PC-3 (cell line): ENCODE measurements at regions not wholly inside any gene's neighbourhood (a gene's known extent, or its start where the extent isn't known, plus 50 kb on each side); places are given as distances from the start of the nearest gene placed in this dataset.

ENCODE experiments used
- ATAC-seq: fragments of 200-7000 bp; cut with Tn5 transposase; 2 replicates; pipeline ENCODE4 v1.9.1; 2020; ENCODE audit warnings: mild to moderate bottlenecking, moderate library complexity
- BruUV-seq: library from RNA; stranded (reverse); fragments of 400-500 nt; replicated peaks from 2 replicates; lab custom pipeline; 2021; lab: Mats Ljungman, UMichigan
- CTCF ChIA-PET: fragments of 300-600 bp; sonication (Branson Sonifier 250); formaldehyde crosslinking; loops from one replicate; lab custom pipeline; 2022; ENCODE audit warnings: antibody characterized with exemption; lab: Charles Lee
- POLR2A ChIA-PET: fragments of 300-600 bp; sonication (Branson Sonifier 250); formaldehyde crosslinking; loops from one replicate; lab custom pipeline; 2022; ENCODE audit warnings: antibody characterized with exemption; ENCODE audit not compliant: unreplicated experiment; lab: Charles Lee
- DNase-seq: peaks from one replicate; pipeline ENCODE4 v3.0.0-alpha.2; 2015
- H2AFZ ChIP-seq: fragments of 300-600 bp; sonication (generic); 2 replicates; pipeline ENCODE4 v1.6.0; 2016; ENCODE audit warnings: antibody characterized with exemption, low read length
- H3F3A ChIP-seq: fragments of 300-600 bp; sonication (generic); one replicate; pipeline ENCODE4 v1.6.0; 2017; ENCODE audit warnings: antibody characterized with exemption, low read length, control low read depth, mild to moderate bottlenecking; ENCODE audit not compliant: unreplicated experiment
- H3K27ac ChIP-seq: fragments of 300-600 bp; sonication (generic); 2 replicates; pipeline ENCODE4 v1.5.1; 2016; ENCODE audit warnings: mild to moderate bottlenecking, low read length
- H3K27me3 ChIP-seq: fragments of 300-600 bp; sonication (generic); 2 replicates; pipeline ENCODE4 v1.6.1; 2016; ENCODE audit warnings: low read length, mixed read lengths
- H3K36me3 ChIP-seq: fragments of 300-600 bp; sonication (generic); 2 replicates; pipeline ENCODE4 v1.6.1; 2016; ENCODE audit warnings: low read depth, mixed run types, low read length, mixed read lengths
- H3K4me1 ChIP-seq: fragments of 300-600 bp; sonication (generic); 2 replicates; pipeline ENCODE4 v1.5.1; 2016; ENCODE audit warnings: low read length; ENCODE audit not compliant: insufficient read depth
- H3K4me2 ChIP-seq: fragments of 300-600 bp; sonication (generic); 2 replicates; pipeline ENCODE4 v1.6.0; 2016; ENCODE audit warnings: low read length
- H3K4me3 ChIP-seq: fragments of 300-600 bp; sonication (generic); 2 replicates; pipeline ENCODE4 v1.5.1; 2016; ENCODE audit warnings: mild to moderate bottlenecking, low read length, mixed read lengths
- H3K79me2 ChIP-seq: fragments of 300-600 bp; sonication (generic); 2 replicates; pipeline ENCODE4 v1.6.1; 2017; ENCODE audit warnings: low read length, mixed read lengths
- H3K9ac ChIP-seq: fragments of 300-600 bp; sonication (generic); 2 replicates; pipeline ENCODE4 v1.6.0; 2016; ENCODE audit warnings: mild to moderate bottlenecking, low read length
- H3K9me2 ChIP-seq: fragments of 300-600 bp; sonication (generic); replicated peaks from 2 replicates; pipeline ENCODE4 v1.6.1; 2016; ENCODE audit warnings: mixed run types, low read length, mixed read lengths
- H3K9me3 ChIP-seq: fragments of 300-600 bp; sonication (generic); 2 replicates; pipeline ENCODE4 v1.6.1; 2016; ENCODE audit warnings: low read length, mixed read lengths
- H4K20me1 ChIP-seq: fragments of 300-600 bp; sonication (generic); 2 replicates; pipeline ENCODE4 v1.6.1; 2016; ENCODE audit warnings: low read length, mixed read lengths
- EZH2 ChIP-seq: fragments of 300-600 bp; sonication (generic); IDR thresholded peaks from one replicate; pipeline ENCODE4 v1.6.1; 2017; ENCODE audit warnings: antibody characterized with exemption, mild to moderate bottlenecking, low read length; ENCODE audit not compliant: unreplicated experiment
- EZH2phosphoT487 ChIP-seq: fragments of 300-600 bp; sonication (generic); IDR thresholded peaks from 2 replicates; pipeline ENCODE4 v1.6.1; 2018; ENCODE audit warnings: mild to moderate bottlenecking, antibody characterized with exemption, low read length, borderline replicate concordance
- intact Hi-C: fragments of 100-400 bp; cut with micrococcal nuclease; formaldehyde crosslinking; loops from 2 replicates; pipeline ENCODE4 v1.9.0; 2023
- TF ChIP-seq, protein P1 (sequence below): fragments of 300-600 bp; sonication (generic); conservative IDR thresholded peaks from 2 replicates; pipeline ENCODE4 v1.5.1; 2017; ENCODE audit warnings: antibody characterized with exemption, low read depth, mild to moderate bottlenecking, low read length

DNA sequence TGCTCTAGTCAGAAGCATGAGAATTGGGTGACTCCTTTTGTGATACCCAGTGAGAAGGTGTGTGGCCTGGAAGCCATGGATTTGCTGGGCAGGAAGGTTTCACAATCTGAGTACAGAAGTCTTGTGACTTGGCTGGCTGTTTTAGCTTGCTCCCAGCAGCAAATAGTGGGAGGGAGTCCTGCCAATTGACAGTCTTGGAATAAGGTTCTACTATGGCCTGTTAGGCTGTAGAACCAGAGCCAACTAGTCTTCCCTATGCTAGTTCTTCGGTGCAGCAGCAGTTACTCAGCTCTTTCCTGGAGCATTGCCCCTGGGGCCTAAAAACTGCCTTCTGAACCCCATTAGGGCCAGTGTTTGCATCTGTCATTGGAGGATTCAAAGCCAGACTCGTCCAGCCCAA is 1935.4 kb upstream of the PCDH20 start:
- H3K4me3 ChIP-seq = no peak overlapping the region
- H3K27ac ChIP-seq = no peak overlapping the region
- ChIA-PET POLR2A (no interaction called here), CTCF (no interaction called here)
- no peaks in the 10 kb centered on the region for H3K27me3 ChIP-seq
- no peak overlapping the region for H3K9ac ChIP-seq
- no peaks in the 10 kb centered on the region for H4K20me1 ChIP-seq
- no peaks in the 10 kb centered on the region for H3F3A ChIP-seq
- no peaks in the 10 kb centered on the region for H3K36me3 ChIP-seq
- TF ChIP-seq EZH2 (no peak), EZH2phosphoT487 (no peak)
- TF ChIP-seq, protein P1, sequence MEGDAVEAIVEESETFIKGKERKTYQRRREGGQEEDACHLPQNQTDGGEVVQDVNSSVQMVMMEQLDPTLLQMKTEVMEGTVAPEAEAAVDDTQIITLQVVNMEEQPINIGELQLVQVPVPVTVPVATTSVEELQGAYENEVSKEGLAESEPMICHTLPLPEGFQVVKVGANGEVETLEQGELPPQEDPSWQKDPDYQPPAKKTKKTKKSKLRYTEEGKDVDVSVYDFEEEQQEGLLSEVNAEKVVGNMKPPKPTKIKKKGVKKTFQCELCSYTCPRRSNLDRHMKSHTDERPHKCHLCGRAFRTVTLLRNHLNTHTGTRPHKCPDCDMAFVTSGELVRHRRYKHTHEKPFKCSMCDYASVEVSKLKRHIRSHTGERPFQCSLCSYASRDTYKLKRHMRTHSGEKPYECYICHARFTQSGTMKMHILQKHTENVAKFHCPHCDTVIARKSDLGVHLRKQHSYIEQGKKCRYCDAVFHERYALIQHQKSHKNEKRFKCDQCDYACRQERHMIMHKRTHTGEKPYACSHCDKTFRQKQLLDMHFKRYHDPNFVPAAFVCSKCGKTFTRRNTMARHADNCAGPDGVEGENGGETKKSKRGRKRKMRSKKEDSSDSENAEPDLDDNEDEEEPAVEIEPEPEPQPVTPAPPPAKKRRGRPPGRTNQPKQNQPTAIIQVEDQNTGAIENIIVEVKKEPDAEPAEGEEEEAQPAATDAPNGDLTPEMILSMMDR = no peak
- ATAC-seq (no peak), DNase-seq (no peak)
- H3K9me3 ChIP-seq = no peaks in the 10 kb centered on the region
- H3K79me2 ChIP-seq = no peaks in the 10 kb centered on the region
- no TSS peak for BruUV-seq
- H3K4me2 ChIP-seq = no peak overlapping the region
- H2AFZ ChIP-seq = no peak overlapping the region
- intact Hi-C loops = no loop called here
- H3K4me1 ChIP-seq = no peaks in the 10 kb centered on the region; the same call in 1 of the 2 replicates
- H3K9me2 ChIP-seq = no peaks in the 10 kb centered on the region

DNA sequence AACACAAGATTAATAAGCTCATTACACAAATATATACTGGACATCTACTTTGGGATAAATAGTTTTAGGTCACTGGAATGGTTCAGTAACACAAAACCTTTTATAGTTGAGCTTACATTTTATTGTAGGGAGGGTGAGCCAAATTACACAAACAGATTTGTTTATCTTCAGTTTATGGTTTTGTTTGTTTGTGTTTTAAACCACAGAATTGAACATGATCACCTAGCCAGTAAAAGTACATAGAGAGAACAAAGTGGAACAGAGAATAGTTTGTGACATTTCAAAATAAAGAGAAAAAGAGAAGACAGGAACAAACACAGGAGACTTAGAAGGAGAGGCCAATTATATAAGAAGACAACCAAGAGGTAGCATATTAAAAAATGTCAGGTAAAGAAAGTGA is 1930.2 kb upstream of the PCDH20 start:
- no peaks in the 10 kb centered on the region for H3K36me3 ChIP-seq
- H2AFZ ChIP-seq = no peak overlapping the region
- no peaks in the 10 kb centered on the region for H3K27me3 ChIP-seq
- H3K4me1 ChIP-seq = no peaks in the 10 kb centered on the region; the same call in 1 of the 2 replicates
- BruUV-seq = no TSS peak
- no peaks in the 10 kb centered on the region for H3K9me2 ChIP-seq
- H3F3A ChIP-seq = no peaks in the 10 kb centered on the region
- no peaks in the 10 kb centered on the region for H3K79me2 ChIP-seq
- peak; percentile 86 for ATAC-seq
- ChIA-PET POLR2A (no interaction called here), CTCF (no interaction called here)
- no peaks in the 10 kb centered on the region for H4K20me1 ChIP-seq
- TF ChIP-seq, protein P1 = no peak
- TF ChIP-seq EZH2 (no peak), EZH2phosphoT487 (no peak)
- no peak overlapping the region for H3K4me3 ChIP-seq
- intact Hi-C loops = loop anchor here (2.0 kb wide), 1 partner anchor 89 kb away; no protein-coding TSS in a partner anchor
- H3K27ac ChIP-seq = no peak overlapping the region
- H3K4me2 ChIP-seq = no peak overlapping the region
- H3K9ac ChIP-seq = no peak overlapping the region
- DNase-seq = peak; percentile 46
- no peaks in the 10 kb centered on the region for H3K9me3 ChIP-seq

DNA sequence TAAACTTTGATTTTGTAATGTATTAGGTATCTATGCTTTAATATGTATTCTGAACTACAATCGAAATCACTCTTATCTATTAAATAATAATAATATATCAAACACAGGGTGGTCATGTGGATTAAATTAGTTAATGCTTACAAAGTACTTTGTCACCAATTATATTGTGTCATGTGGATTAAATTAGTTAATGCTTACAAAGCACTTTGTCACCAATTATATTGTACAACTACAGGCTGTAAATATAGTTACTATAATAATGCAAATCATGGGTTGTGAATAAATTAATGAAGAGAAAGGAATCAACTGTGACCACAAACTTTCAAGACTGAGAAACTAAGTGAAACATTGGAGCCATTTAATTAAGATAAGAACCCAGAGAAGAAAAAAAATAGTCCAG is 1929.1 kb upstream of the PCDH20 start:
- no peaks in the 10 kb centered on the region for H3K27me3 ChIP-seq
- H3F3A ChIP-seq = no peaks in the 10 kb centered on the region
- ChIA-PET CTCF (no interaction called here), POLR2A (no interaction called here)
- DNase-seq (no peak), ATAC-seq (no peak)
- H3K9me2 ChIP-seq = no peaks in the 10 kb centered on the region
- no peaks in the 10 kb centered on the region for H3K79me2 ChIP-seq
- H3K9me3 ChIP-seq = no peaks in the 10 kb centered on the region
- no peak overlapping the region for H3K9ac ChIP-seq
- no TSS peak for BruUV-seq
- H3K36me3 ChIP-seq = no peaks in the 10 kb centered on the region
- no peaks in the 10 kb centered on the region for H4K20me1 ChIP-seq
- intact Hi-C loops = no loop called here
- H3K4me2 ChIP-seq = no peak overlapping the region
- no peak overlapping the region for H3K27ac ChIP-seq
- TF ChIP-seq, protein P1 = no peak
- no peak for TF ChIP-seq EZH2
- TF ChIP-seq EZH2phosphoT487 = no peak
- H2AFZ ChIP-seq = no peak overlapping the region
- no peak overlapping the region for H3K4me3 ChIP-seq
- H3K4me1 ChIP-seq = no peaks in the 10 kb centered on the region; the same call in 1 of the 2 replicates
